DND-41 (cell line): ENCODE measurements at regions not wholly inside any gene's neighbourhood (a gene's known extent, or its start where the extent isn't known, plus 50 kb on each side); places are given as distances from the start of the nearest gene placed in this dataset.

Experiments used
- ATAC-seq: fragments of 200-7000 bp; cut with Tn5 transposase; 3 replicates; pipeline ENCODE4 v1.9.1; 2021; ENCODE audit warnings: low read depth; ENCODE audit not compliant: insufficient read depth
- DNase-seq: peaks from one replicate; pipeline ENCODE4 v3.0.0-alpha.2; 2020
- H2AFZ ChIP-seq: 2 replicates; pipeline ENCODE4 v1.6.0; 2012; ENCODE audit warnings: low read depth, low read length
- H3K27ac ChIP-seq: 2 replicates; pipeline ENCODE4 v1.5.1; 2012; ENCODE audit warnings: low read length, inconsistent platforms
- H3K27me3 ChIP-seq: fragments of 200-600 bp; sonication (generic); 2 replicates; pipeline ENCODE4 v1.6.0; 2012; ENCODE audit warnings: low read length, mild to moderate bottlenecking, inconsistent platforms; ENCODE audit not compliant: insufficient read depth, poor library complexity
- H3K36me3 ChIP-seq: 2 replicates; pipeline ENCODE4 v1.5.1; 2012; ENCODE audit warnings: low read length, inconsistent platforms; ENCODE audit not compliant: insufficient read depth
- H3K4me1 ChIP-seq: 2 replicates; pipeline ENCODE4 v1.5.1; 2012; ENCODE audit warnings: mild to moderate bottlenecking, low read length; ENCODE audit not compliant: insufficient read depth
- H3K4me2 ChIP-seq: 2 replicates; pipeline ENCODE4 v1.6.0; 2012; ENCODE audit warnings: mild to moderate bottlenecking, moderate library complexity, low read length, inconsistent platforms; ENCODE audit not compliant: insufficient read depth
- H3K4me3 ChIP-seq, 2 experiments: fragments of 200-600 bp in 1 of 2; shearing (Covaris generic) in 1 of 2; 2 replicates each; pipeline ENCODE4 v1.5.1; 2012 to 2016; ENCODE audit warnings: inconsistent platforms in 2 of 2, low read length in 2 of 2, mild to moderate bottlenecking in 2 of 2, low read depth in 1 of 2, moderate library complexity in 1 of 2
- H3K79me2 ChIP-seq: 2 replicates; pipeline ENCODE4 v1.6.0; 2012; ENCODE audit warnings: low read length, inconsistent platforms; ENCODE audit not compliant: insufficient read depth
- H3K9ac ChIP-seq: 2 replicates; pipeline ENCODE4 v1.6.0; 2012; ENCODE audit warnings: low read depth, mild to moderate bottlenecking, inconsistent platforms, low read length, moderate library complexity
- H3K9me3 ChIP-seq: 2 replicates; pipeline ENCODE4 v1.5.1; 2012; ENCODE audit warnings: low read length, moderate library complexity, mild to moderate bottlenecking, inconsistent platforms; ENCODE audit not compliant: insufficient read depth, severe bottlenecking
- H4K20me1 ChIP-seq: 2 replicates; pipeline ENCODE4 v1.6.0; 2012; ENCODE audit warnings: low read length; ENCODE audit not compliant: insufficient read depth
- CTCF ChIP-seq: IDR thresholded peaks from 2 replicates; pipeline ENCODE4 v1.5.1; 2012; ENCODE audit warnings: borderline replicate concordance, low read length, moderate library complexity, mild to moderate bottlenecking; ENCODE audit not compliant: poor library complexity, severe bottlenecking; ENCODE audit errors: extremely low read depth
- EZH2 ChIP-seq: IDR thresholded peaks from 3 replicates; pipeline ENCODE4 v1.6.1; 2012; ENCODE audit warnings: borderline replicate concordance, low read depth, mild to moderate bottlenecking, moderate library complexity, low read length, inconsistent platforms; ENCODE audit not compliant: severe bottlenecking

DNA sequence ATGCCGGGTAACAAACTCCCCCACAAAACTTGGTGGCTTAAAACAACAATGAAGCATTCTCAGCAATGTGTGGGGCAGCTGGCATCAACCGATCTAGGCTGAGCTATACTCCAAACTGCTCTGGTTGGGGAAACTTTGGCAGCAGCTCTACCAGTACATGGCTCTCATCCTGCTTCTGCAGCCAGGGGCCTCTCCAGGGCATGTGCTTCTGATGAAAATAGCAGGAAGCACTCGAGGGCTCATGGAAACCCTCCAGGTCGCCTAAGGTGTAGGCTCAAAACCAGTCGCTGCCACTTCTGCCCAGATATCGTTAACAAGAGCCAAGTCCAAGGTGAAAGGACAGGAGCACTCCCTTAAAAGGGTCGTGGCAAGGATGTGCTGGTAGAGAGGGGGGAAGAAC lies 134.1 kb downstream of the TEX36 start:
- no peak for DNase-seq
- ATAC-seq = no peak
- no peak overlapping the region for H2AFZ ChIP-seq
- no peaks in the 10 kb centered on the region for H4K20me1 ChIP-seq
- H3K4me3 ChIP-seq = no peak overlapping the region
- no peak overlapping the region for H3K4me2 ChIP-seq
- H3K27me3 ChIP-seq = peaks cover 8% of the 10 kb centered on the region
- TF ChIP-seq CTCF (no peak), EZH2 (no peak)
- H3K9me3 ChIP-seq = no peaks in the 10 kb centered on the region
- no peak overlapping the region for H3K27ac ChIP-seq
- no peaks in the 10 kb centered on the region for H3K79me2 ChIP-seq
- H3K4me1 ChIP-seq = no peaks in the 10 kb centered on the region
- H3K9ac ChIP-seq = no peak overlapping the region
- H3K36me3 ChIP-seq = no peaks in the 10 kb centered on the region

GRCh38 chr10:125548356-125548755 lies 134.6 kb downstream of the TEX36 start:
- Histone ChIP-seq H3K27me3 (peaks cover 8% of the 10 kb centered on the region), H3K4me3 (no peak overlapping the region), H4K20me1 (no peaks in the 10 kb centered on the region), H3K9me3 (no peaks in the 10 kb centered on the region), H3K27ac (no peak overlapping the region), H3K4me2 (no peak overlapping the region), H3K4me1 (no peaks in the 10 kb centered on the region), H2AFZ (no peak overlapping the region), H3K36me3 (no peaks in the 10 kb centered on the region), H3K9ac (no peak overlapping the region), H3K79me2 (no peaks in the 10 kb centered on the region)
- DNase-seq = no peak
- no peak for ATAC-seq
- TF ChIP-seq EZH2 (no peak), CTCF (no peak)

DNA sequence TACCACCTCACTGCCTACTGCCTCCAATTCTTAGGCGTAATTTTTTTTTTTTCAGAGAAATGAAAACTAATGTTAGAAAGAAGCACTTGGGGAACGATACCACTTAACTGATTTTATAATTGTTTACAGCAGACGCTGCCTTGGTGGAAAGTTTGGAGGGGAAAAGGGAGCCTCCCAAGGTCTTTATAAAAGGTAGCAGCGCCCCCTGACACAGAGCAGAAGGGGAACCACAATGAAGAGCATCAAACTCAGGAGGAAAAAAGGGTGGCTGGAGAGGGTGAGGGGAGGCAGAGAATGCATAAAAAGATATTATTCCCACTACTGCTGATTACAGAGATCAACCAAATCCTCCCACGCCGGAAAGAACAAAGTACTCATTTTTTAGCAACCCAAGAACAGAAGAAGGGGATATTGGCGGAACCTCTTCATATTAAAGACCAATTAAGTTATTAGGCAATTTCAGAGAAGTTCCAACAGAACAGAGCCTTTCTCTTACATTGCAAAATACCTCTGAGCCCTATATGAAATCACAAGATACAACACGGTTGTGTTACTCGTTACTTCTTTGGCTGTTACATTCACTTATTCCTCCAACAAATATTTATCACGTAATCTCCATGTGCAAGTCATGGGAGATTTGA lies 135.8 kb downstream of the TEX36 start:
- ATAC-seq (no peak), DNase-seq (no peak)
- H3K9ac ChIP-seq = no peak overlapping the region
- H3K36me3 ChIP-seq = no peaks in the 10 kb centered on the region
- peaks cover 8% of the 10 kb centered on the region for H3K27me3 ChIP-seq
- H3K4me2 ChIP-seq = no peak overlapping the region
- H3K4me3 ChIP-seq = no peak overlapping the region
- TF ChIP-seq EZH2 (no peak), CTCF (no peak)
- H3K4me1 ChIP-seq = no peaks in the 10 kb centered on the region
- H3K27ac ChIP-seq = no peak overlapping the region
- H2AFZ ChIP-seq = no peak overlapping the region
- no peaks in the 10 kb centered on the region for H3K9me3 ChIP-seq
- no peaks in the 10 kb centered on the region for H3K79me2 ChIP-seq
- H4K20me1 ChIP-seq = no peaks in the 10 kb centered on the region

DNA sequence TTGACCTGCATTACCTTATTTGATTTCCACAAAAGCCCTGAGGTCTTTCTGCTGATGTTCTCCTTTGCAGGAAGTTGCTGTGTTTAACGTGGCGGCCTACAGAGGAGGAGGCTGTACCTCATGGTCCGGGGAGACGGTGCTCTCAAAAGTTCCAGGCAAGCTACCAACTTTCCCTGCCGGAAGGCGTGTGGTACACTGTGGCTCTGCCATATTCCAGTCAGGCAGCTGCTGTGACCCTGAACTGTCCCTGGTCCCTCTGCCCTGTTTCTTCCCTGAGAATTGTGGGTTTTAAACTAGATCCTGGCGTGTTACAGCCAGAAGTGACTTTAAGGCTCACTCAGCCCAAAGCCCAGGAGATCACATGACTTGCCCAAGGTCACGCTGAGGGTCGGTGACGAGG lies 139.2 kb downstream of the TEX36 start:
- H2AFZ ChIP-seq = no peak overlapping the region
- H4K20me1 ChIP-seq = no peaks in the 10 kb centered on the region
- no peak overlapping the region for H3K4me2 ChIP-seq
- H3K9me3 ChIP-seq = no peaks in the 10 kb centered on the region
- TF ChIP-seq CTCF (no peak), EZH2 (no peak)
- H3K4me3 ChIP-seq = no peak overlapping the region
- H3K4me1 ChIP-seq = no peaks in the 10 kb centered on the region
- DNase-seq = no peak
- H3K27me3 ChIP-seq = peaks cover 5% of the 10 kb centered on the region
- H3K79me2 ChIP-seq = no peaks in the 10 kb centered on the region
- no peaks in the 10 kb centered on the region for H3K36me3 ChIP-seq
- no peak for ATAC-seq
- H3K9ac ChIP-seq = no peak overlapping the region
- H3K27ac ChIP-seq = no peak overlapping the region
